HG03159 (cell line): ENCODE measurements at regions not wholly inside any gene's neighbourhood (a gene's known extent, or its start where the extent isn't known, plus 50 kb on each side); places are given as distances from the start of the nearest gene placed in this dataset.
"Not testable (repeated sequence)": the region's sequence is repeated elsewhere in the genome, so short reads cannot be mapped to it uniquely, and the experiment has no call there.

Experiments
- ATAC-seq: cut with Tn5 transposase; IDR thresholded peaks from one replicate; pipeline ENCODE4 v1.9.1; 2021; ENCODE audit warnings: mild to moderate bottlenecking, moderate library complexity; ENCODE audit not compliant: unreplicated experiment

- no peak for ATAC-seq
Measured at GRCh38 chr6:101108286-101108685, 227.2 kb upstream of the ASCC3 start.

GRCh38 chr6:101110814-101111213 lies 229.7 kb upstream of the ASCC3 start:
- ATAC-seq, result no peak

- no peak for ATAC-seq
Measured at GRCh38 chr6:101113468-101114260, 232.5 kb upstream of the ASCC3 start.

- no peak for ATAC-seq
Measured at GRCh38 chr6:101114703-101115102, 233.6 kb upstream of the ASCC3 start.

- ATAC-seq, result no peak
Measured at GRCh38 chr6:101116337-101116736, 235.2 kb upstream of the ASCC3 start.

- no peak for ATAC-seq
Measured at GRCh38 chr6:101117393-101118135, 236.4 kb upstream of the ASCC3 start.

GRCh38 chr6:101118136-101118396 lies 236.9 kb upstream of the ASCC3 start:
- ATAC-seq, result no peak

GRCh38 chr6:101120747-101121146 lies 239.6 kb upstream of the ASCC3 start:
- no peak for ATAC-seq

GRCh38 chr6:101125380-101125971 lies 244.3 kb upstream of the ASCC3 start:
- no peak for ATAC-seq

GRCh38 chr6:101126501-101126900 lies 245.4 kb upstream of the ASCC3 start:
- ATAC-seq, result no peak

- no peak for ATAC-seq
Measured at GRCh38 chr6:101129851-101130250, 248.7 kb upstream of the ASCC3 start.

GRCh38 chr6:101146389-101146788 lies 247.1 kb upstream of the GRIK2 start:
- no peak for ATAC-seq

GRCh38 chr6:101150226-101150625 lies 243.3 kb upstream of the GRIK2 start:
- no peak for ATAC-seq

- ATAC-seq, result not testable (repeated sequence)
Measured at GRCh38 chr6:101157638-101158037, 235.9 kb upstream of the GRIK2 start.

GRCh38 chr6:101163611-101164010 lies 229.9 kb upstream of the GRIK2 start:
- no peak for ATAC-seq

- ATAC-seq, result no peak
Measured at GRCh38 chr6:101167638-101168037, 225.9 kb upstream of the GRIK2 start.

- ATAC-seq, result not testable (repeated sequence)
Measured at GRCh38 chr6:101171049-101171448, 222.5 kb upstream of the GRIK2 start.

- no peak for ATAC-seq
Measured at GRCh38 chr6:101178748-101179147, 214.8 kb upstream of the GRIK2 start.

GRCh38 chr6:101181006-101181405 lies 212.5 kb upstream of the GRIK2 start:
- ATAC-seq, result no peak

- ATAC-seq, result not testable (repeated sequence)
Measured at GRCh38 chr6:101188285-101188798, 205.2 kb upstream of the GRIK2 start.

- ATAC-seq, result no peak
Measured at GRCh38 chr6:101195588-101195987, 197.9 kb upstream of the GRIK2 start.

GRCh38 chr6:101199441-101199840 lies 194.1 kb upstream of the GRIK2 start:
- ATAC-seq, result no peak
